Activated T-helper 1 cell treated with anti-CD3 and anti-CD28 coated beads, Interleukin-12 subunit alpha, Interleukin-12 subunit beta, Interleukin-2, Interleukin-4 antibody, amounts not matched to agents 30 ng/mL and 10 ng/mL and 1 ng/mL, durations not matched to agents 14 hours and 24 hours and 36 hours (primary cell): ENCODE measurements at regions not wholly inside any gene's neighbourhood (a gene's known extent, or its start where the extent isn't known, plus 50 kb on each side); places are given as distances from the start of the nearest gene placed in this dataset.

Experiments used
- DNase-seq: peaks from one replicate; pipeline ENCODE4 v3.0.0; 2021; ENCODE audit warnings: low spot score
- H3K27ac Mint-ChIP-seq: one replicate; pipeline ENCODE4 v1.8.0; 2021; ENCODE audit warnings: mild to moderate bottlenecking, mixed read lengths
- H3K27me3 Mint-ChIP-seq: one replicate; pipeline ENCODE4 v1.8.0; 2022; ENCODE audit warnings: mild to moderate bottlenecking, moderate library complexity, mixed read lengths; ENCODE audit not compliant: insufficient read depth
- H3K36me3 Mint-ChIP-seq: one replicate; pipeline ENCODE4 v1.8.0; 2021; ENCODE audit warnings: low read depth, mixed read lengths
- H3K4me1 Mint-ChIP-seq: one replicate; pipeline ENCODE4 v1.8.0; 2021; ENCODE audit warnings: low read depth, mixed read lengths
- H3K4me3 Mint-ChIP-seq: one replicate; pipeline ENCODE4 v1.8.0; 2021; ENCODE audit warnings: mild to moderate bottlenecking, moderate library complexity, mixed read lengths
- H3K9me3 Mint-ChIP-seq: one replicate; pipeline ENCODE4 v1.8.0; 2021; ENCODE audit warnings: mixed read lengths
- intact Hi-C: fragments of 100-400 bp; cut with micrococcal nuclease; formaldehyde crosslinking; loops from one replicate; pipeline ENCODE4 v1.15.1; 2024

DNA sequence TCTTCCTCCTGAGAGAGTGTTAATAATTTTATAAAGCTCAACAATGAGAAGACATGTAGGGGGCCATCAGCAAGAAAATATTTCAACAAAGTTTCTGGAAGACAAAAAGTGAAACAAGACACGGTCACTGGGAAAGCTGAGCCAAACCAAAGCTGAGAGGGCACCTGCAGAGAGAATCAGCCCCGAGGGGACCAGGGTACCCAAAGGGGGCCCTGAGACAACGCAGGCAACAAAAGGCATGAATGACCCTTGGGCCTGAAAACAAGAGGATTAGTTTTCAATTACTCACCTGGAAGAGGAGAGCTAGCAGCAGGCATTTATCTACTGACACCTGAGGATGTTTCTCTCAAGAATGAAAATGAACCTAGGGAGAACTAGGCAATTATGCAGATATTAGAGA is 461.2 kb upstream of the MGMT start:
- intact Hi-C loops = no loop called here

DNA sequence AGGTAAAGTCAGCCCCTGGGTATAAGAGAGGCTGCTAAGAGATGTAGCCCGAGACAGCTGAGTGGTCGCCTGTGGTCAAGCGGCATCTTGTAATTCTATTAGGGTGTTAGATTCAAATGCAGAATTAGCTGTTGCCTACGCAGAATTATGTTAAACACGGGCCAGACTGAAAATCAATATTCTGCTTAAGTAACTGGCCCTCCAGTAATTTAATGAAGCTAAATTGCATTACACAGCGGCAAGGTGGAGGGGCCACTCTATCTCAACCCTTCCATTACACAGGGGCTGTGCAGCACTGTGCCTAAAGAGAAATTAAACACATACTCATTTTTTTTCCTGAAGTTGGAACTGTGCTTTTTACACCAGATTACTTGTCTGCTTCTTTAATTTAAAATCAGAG is 448.5 kb upstream of the MGMT start:
- Mint-ChIP-seq H3K36me3 (no peaks in the 10 kb centered on the region), H3K4me3 (no peak overlapping the region), H3K27ac (no peak overlapping the region), H3K27me3 (no peaks in the 10 kb centered on the region), H3K4me1 (no peaks in the 10 kb centered on the region), H3K9me3 (no peaks in the 10 kb centered on the region)
- no peak for DNase-seq
- intact Hi-C loops = no loop called here

More for the DNA sequence above, 461.2 kb upstream of the MGMT start:
- peaks cover 4% of the 10 kb centered on the region for H3K27me3 Mint-ChIP-seq
- no peak for DNase-seq
- no peak overlapping the region for H3K4me3 Mint-ChIP-seq
- H3K27ac Mint-ChIP-seq = no peak overlapping the region
- no peaks in the 10 kb centered on the region for H3K9me3 Mint-ChIP-seq
- H3K36me3 Mint-ChIP-seq = no peaks in the 10 kb centered on the region
- H3K4me1 Mint-ChIP-seq = no peaks in the 10 kb centered on the region

DNA sequence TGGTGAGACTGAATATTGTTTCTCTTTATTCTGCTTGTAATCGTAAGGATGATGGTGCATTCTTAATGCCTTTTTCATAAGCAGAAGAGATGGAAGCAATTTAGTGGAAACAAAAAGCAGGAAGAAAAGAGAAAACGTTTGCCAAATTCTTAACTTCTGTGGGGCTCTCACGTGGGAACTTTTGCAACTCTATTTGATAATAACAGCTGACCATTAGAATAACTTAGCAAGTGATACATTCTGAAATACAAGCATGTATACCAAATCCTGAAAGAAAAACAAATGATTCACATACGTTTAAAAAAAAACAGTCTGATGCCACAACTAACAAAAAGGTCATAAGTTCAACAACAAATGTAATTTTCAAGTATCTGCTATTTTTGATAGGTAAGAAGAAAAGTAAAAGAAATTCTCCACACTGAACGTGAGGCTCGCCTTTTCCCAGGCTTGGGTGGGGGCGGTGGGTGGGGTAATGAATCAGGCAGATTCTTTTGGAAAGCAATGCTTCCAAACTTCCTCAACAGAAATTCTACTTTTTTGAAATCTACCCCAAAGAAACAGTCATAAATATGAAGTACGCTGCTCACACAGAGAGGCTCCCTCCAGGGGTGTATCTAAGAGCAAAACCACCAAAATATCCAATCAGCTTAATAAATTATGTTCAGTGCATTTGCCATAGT is 446.2 kb upstream of the MGMT start:
- intact Hi-C loops = no loop called here
- H3K27me3 Mint-ChIP-seq = no peaks in the 10 kb centered on the region
- no peak overlapping the region for H3K4me3 Mint-ChIP-seq
- no peaks in the 10 kb centered on the region for H3K36me3 Mint-ChIP-seq
- H3K27ac Mint-ChIP-seq = no peak overlapping the region
- DNase-seq = no peak
- no peaks in the 10 kb centered on the region for H3K4me1 Mint-ChIP-seq
- no peaks in the 10 kb centered on the region for H3K9me3 Mint-ChIP-seq

DNA sequence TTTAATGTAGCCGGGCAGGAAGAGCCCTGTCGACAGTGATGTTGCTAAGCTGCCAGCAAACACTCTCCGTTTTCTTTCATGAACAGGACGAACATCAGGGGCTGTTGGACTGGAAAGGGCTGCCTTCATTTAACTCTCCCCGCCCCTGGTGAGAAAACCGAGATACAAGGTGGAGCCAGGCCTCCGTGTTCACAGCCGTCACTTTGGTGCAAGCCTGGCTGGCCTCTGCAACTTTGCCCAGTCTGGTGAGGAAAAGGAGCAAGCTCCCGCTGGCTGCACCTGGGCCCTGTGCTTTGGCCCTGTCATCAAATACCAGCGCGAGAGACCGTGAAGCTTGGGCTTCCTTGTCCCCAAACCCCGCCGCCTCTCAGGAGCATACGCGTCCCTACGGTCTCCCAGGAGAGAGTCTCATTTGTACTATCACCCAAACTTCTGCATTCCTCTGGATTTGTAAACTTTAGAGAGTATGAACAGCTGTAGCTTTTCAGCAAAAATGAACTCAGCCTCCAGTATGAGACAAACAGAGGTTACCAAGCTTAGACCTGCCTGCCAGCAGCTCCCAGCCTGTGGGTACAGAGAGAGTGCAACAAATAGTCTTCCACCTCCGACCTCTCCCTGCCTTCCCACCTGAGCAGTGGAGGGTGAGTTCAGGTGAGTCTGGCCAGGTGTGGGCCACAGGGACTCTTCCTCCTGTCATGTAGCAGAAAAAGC is 445.3 kb upstream of the MGMT start:
- Mint-ChIP-seq H3K36me3 (no peaks in the 10 kb centered on the region), H3K27ac (no peak overlapping the region), H3K4me1 (no peaks in the 10 kb centered on the region), H3K4me3 (no peak overlapping the region), H3K27me3 (no peaks in the 10 kb centered on the region), H3K9me3 (no peaks in the 10 kb centered on the region)
- intact Hi-C loops = no loop called here
- no peak for DNase-seq

DNA sequence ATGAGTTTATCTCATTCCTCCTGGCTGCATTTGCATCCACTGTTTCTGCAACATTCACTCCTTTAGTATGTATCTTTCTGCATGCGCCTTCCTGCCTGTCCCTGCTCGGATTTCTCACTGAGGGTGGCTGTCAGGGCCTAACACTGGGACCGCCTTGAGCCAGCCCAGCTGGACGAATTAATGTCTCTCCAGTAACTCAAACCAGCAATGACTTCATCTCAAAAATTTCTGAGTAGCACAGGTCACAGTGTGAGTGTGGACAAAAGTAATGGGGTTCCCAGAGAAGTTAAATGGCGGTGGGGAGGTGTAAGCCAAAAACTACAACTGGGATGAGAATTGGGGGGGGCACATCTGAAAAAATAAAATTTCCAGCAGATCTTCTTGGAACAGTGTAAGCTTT is 444.0 kb upstream of the MGMT start:
- intact Hi-C loops = no loop called here

DNA sequence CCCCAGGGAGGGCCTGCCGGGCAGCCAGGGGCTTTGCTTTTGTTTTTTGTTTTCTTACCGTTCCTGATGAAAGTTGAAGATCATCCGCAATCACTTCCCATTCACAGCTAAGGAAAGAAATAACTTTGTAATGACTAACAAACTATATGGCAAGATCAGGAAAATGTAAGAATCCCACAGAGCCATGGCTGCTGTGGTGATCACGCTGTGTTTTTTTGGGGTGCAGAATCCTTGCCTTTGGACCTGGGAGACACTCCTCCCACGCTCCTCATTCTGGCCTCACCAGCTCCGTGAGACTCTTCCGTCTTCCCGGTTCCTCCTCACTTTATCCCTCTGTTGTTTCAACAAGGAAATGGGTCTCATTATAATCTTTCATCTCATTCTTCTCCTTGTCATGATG is 443.0 kb upstream of the MGMT start:
- Mint-ChIP-seq H3K36me3 (no peaks in the 10 kb centered on the region), H3K4me1 (no peaks in the 10 kb centered on the region), H3K27me3 (no peaks in the 10 kb centered on the region), H3K27ac (no peak overlapping the region), H3K4me3 (no peak overlapping the region), H3K9me3 (no peaks in the 10 kb centered on the region)
- DNase-seq = no peak
- intact Hi-C loops = no loop called here

More for the DNA sequence above, 444.0 kb upstream of the MGMT start:
- no peak overlapping the region for H3K4me3 Mint-ChIP-seq
- no peaks in the 10 kb centered on the region for H3K4me1 Mint-ChIP-seq
- H3K9me3 Mint-ChIP-seq = no peaks in the 10 kb centered on the region
- no peak overlapping the region for H3K27ac Mint-ChIP-seq
- no peaks in the 10 kb centered on the region for H3K27me3 Mint-ChIP-seq
- no peaks in the 10 kb centered on the region for H3K36me3 Mint-ChIP-seq
- DNase-seq = no peak

DNA sequence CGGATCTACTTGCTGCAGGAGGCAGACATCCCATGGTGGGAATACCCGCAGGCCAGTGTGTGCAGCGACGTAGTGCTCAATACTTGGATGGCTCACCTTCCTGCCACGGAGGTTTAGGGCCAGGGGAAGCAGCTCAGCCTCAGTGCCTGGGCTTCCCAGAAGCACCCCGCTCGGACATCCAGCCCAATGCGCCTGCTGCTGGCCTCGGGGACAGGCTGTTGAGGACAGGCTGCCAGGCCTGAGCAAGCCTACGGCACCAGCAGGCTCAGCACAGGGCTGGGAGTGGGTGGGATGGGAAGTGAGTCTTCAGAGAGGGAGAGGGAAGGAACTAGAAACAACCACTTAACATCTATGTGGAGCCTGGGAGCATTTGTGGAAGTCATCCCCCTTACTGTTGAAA is 441.3 kb upstream of the MGMT start:
- Mint-ChIP-seq H3K4me3 (no peak overlapping the region), H3K27ac (no peak overlapping the region), H3K27me3 (peaks cover 2% of the 10 kb centered on the region), H3K4me1 (no peaks in the 10 kb centered on the region), H3K36me3 (no peaks in the 10 kb centered on the region), H3K9me3 (no peaks in the 10 kb centered on the region)
- intact Hi-C loops = no loop called here
- no peak for DNase-seq

DNA sequence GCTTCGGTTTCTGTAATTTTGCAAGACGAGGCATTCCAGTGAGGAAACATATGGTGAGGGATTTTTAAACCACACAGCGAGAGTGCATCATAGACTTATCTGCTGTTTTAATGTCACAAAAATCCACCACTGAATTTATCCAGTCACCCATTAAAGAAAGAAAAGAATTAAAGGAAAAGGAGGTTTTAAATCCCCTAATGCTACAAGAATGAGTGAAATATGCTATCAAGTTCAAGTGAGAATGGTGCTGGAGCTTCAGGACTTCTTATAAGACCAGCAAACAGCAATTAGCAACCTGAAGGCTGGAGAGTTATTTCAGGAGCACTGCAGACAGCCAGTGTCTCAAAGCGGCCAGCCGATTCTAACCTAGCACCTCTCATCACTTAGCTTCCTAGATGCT is 439.1 kb upstream of the MGMT start:
- intact Hi-C loops = no loop called here
- no peaks in the 10 kb centered on the region for H3K9me3 Mint-ChIP-seq
- H3K4me1 Mint-ChIP-seq = no peaks in the 10 kb centered on the region
- H3K27me3 Mint-ChIP-seq = peaks cover 11% of the 10 kb centered on the region
- no peaks in the 10 kb centered on the region for H3K36me3 Mint-ChIP-seq
- H3K27ac Mint-ChIP-seq = no peak overlapping the region
- no peak for DNase-seq
- no peak overlapping the region for H3K4me3 Mint-ChIP-seq

DNA sequence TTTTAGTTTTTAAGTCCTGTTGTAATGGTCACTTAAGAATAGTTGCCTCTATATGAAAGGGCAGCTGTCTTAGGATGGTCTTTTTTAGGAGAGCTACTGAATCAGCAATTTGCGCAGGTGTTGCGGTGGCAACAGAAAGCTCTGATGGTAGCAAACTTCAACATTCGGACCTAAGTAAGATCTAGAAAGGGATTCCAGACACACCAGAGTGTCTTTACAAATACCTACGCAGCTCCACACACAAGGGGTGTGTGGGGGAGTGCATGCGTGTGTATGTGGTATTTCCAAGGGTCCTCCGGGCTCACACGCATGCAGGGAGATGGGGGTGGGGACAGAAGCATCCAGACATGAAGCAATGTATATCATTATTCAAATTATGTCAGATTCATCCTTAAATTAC is 438.6 kb upstream of the MGMT start:
- no peak overlapping the region for H3K27ac Mint-ChIP-seq
- no peaks in the 10 kb centered on the region for H3K4me1 Mint-ChIP-seq
- peaks cover 15% of the 10 kb centered on the region for H3K27me3 Mint-ChIP-seq
- H3K9me3 Mint-ChIP-seq = no peaks in the 10 kb centered on the region
- H3K36me3 Mint-ChIP-seq = no peaks in the 10 kb centered on the region
- no peak overlapping the region for H3K4me3 Mint-ChIP-seq
- no peak for DNase-seq
- intact Hi-C loops = no loop called here

DNA sequence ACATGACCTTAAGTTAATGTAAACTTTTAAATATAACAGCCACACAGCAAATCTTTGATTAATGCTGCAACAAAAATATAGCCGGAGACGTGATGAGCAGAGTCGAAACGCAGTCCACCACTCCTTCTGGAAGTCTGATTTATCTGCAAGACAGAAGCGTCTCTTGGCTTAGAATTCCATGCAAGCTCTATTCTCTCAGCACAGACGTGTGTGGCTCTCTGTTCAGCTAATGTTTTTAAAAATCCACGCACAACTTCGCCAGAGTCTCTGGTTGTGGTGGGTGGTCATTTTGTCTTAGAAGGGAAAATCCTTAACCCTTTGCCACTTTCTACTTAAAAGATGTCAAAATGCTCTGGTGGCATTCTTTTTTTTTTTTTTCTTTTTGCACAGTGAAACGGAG is 438.0 kb upstream of the MGMT start:
- Mint-ChIP-seq H3K27ac (no peak overlapping the region), H3K9me3 (no peaks in the 10 kb centered on the region), H3K27me3 (peaks cover 15% of the 10 kb centered on the region), H3K4me1 (no peaks in the 10 kb centered on the region), H3K36me3 (no peaks in the 10 kb centered on the region), H3K4me3 (no peak overlapping the region)
- intact Hi-C loops = no loop called here
- no peak for DNase-seq

DNA sequence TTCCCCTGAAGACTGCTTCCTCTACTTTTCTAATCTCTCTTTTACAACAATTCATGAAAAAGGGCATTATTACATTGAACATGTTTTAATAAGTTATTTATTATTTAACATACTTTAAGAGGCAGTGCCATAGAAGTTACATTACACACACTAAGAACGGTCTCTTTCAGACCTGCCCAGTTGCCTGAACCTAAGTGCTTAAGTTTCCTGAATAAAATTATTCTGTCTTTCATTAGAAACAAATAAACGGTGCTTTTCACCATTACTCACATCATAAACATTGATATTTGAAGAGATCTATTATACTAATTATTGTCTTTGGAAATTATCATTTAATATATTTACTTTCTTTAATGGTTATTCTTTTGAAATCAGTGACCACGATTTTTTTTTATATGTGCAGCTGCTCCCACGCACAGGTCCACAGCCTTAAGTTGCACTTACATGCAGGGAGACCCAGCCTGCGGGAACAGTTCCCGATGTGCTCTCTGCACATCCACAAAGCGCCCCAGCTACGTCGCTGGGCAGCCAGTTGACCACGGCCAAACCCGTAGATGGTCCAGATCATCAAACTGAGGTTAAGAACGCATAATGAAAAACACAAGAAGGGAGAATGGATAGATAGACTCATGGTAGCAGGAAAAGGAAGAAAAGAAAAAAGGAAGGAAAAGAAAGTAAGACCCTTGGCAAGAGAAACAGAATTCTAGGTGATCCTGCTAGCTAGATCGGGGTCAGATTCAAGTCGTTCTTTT is 437.0 kb upstream of the MGMT start:
- H3K4me3 Mint-ChIP-seq = no peak overlapping the region
- intact Hi-C loops = loop anchor here (5.0 to 10.0 kb wide), 4 partner anchors 435 to 942 kb away; partner anchors contain the start of gene MGMT

DNA sequence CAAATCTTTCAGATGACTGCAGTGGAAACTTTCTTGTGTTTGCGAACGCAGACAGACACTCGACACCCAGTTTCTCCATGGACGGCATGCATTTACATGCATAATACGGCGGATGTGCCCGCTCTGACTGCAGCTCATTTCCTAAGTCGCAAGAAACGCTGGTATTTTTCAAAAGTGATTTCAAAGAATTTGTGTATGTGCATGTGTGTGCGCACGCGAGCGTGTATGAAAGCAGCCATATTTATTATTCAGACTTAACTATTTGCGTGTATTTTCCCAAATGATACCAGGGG is 436.5 kb upstream of the MGMT start:
- H3K27ac Mint-ChIP-seq = no peak overlapping the region

More for the DNA sequence above, 437.0 kb upstream of the MGMT start:
- H3K36me3 Mint-ChIP-seq = no peaks in the 10 kb centered on the region
- no peak overlapping the region for H3K27ac Mint-ChIP-seq
- no peaks in the 10 kb centered on the region for H3K9me3 Mint-ChIP-seq
- DNase-seq = no peak
- peaks cover 20% of the 10 kb centered on the region for H3K27me3 Mint-ChIP-seq
- H3K4me1 Mint-ChIP-seq = peaks cover under 1% of the 10 kb centered on the region

More for the DNA sequence above, 436.5 kb upstream of the MGMT start:
- peaks cover 6% of the 10 kb centered on the region for H3K4me1 Mint-ChIP-seq
- DNase-seq = no peak
- H3K27me3 Mint-ChIP-seq = peaks cover 20% of the 10 kb centered on the region
- intact Hi-C loops = loop anchor here (5.0 to 10.0 kb wide), 4 partner anchors 434 to 942 kb away; partner anchors contain the start of gene MGMT
- H3K36me3 Mint-ChIP-seq = no peaks in the 10 kb centered on the region
- no peak overlapping the region for H3K4me3 Mint-ChIP-seq
- H3K9me3 Mint-ChIP-seq = no peaks in the 10 kb centered on the region
